Neuronal stem cell (in vitro differentiated cells): ENCODE measurements at regions not wholly inside any gene's neighbourhood (a gene's known extent, or its start where the extent isn't known, plus 50 kb on each side); places are given as distances from the start of the nearest gene placed in this dataset.

Experiments
- DNase-seq: peaks from one replicate; pipeline ENCODE4 v3.0.0-alpha.2; 2013; ENCODE audit warnings: low spot score
- H2AFZ ChIP-seq: one replicate; pipeline ENCODE4 v1.6.1; 2013; ENCODE audit warnings: mild to moderate bottlenecking, low read length, inconsistent platforms
- H2AK5ac ChIP-seq: 2 replicates; pipeline ENCODE4 v1.6.1; 2013; ENCODE audit warnings: low read depth, mild to moderate bottlenecking, inconsistent platforms, low read length, moderate library complexity, mixed read lengths
- H2BK120ac ChIP-seq: 2 replicates; pipeline ENCODE4 v1.6.1; 2013; ENCODE audit warnings: low read depth, mild to moderate bottlenecking, inconsistent platforms, low read length, moderate library complexity, mixed read lengths
- H2BK12ac ChIP-seq: one replicate; pipeline ENCODE4 v1.6.1; 2013; ENCODE audit warnings: low read length, inconsistent platforms
- H2BK15ac ChIP-seq: 2 replicates; pipeline ENCODE4 v1.6.1; 2013; ENCODE audit warnings: mild to moderate bottlenecking, low read length, inconsistent platforms, mixed read lengths
- H2BK5ac ChIP-seq: one replicate; pipeline ENCODE4 v1.6.1; 2013; ENCODE audit warnings: inconsistent platforms, mild to moderate bottlenecking, low read length, moderate library complexity
- H3K14ac ChIP-seq: one replicate; pipeline ENCODE4 v1.6.1; 2013; ENCODE audit warnings: low read length, inconsistent platforms
- H3K18ac ChIP-seq: 2 replicates; pipeline ENCODE4 v1.6.1; 2013; ENCODE audit warnings: low read length, inconsistent platforms
- H3K23ac ChIP-seq: 2 replicates; pipeline ENCODE4 v1.6.1; 2013; ENCODE audit warnings: low read depth, mild to moderate bottlenecking, mixed read lengths, low read length, inconsistent platforms; ENCODE audit not compliant: poor library complexity
- H3K27ac ChIP-seq: replicated peaks from 3 replicates; pipeline ENCODE4 v1.5.1; 2013; ENCODE audit warnings: low read length, inconsistent platforms
- H3K27me3 ChIP-seq, 3 experiments: 2 replicates each; pipeline ENCODE4 v1.6.1; 2013; ENCODE audit warnings: low read length in 3 of 3, mild to moderate bottlenecking in 2 of 3, inconsistent platforms in 1 of 3, low read depth in 1 of 3, mixed read lengths in 1 of 3, moderate library complexity in 1 of 3; ENCODE audit not compliant: control insufficient read depth in 3 of 3, insufficient read depth in 3 of 3
- H3K36me3 ChIP-seq, 2 donors: replicated peaks in 1 of 2; 2 replicates each; pipeline ENCODE4 v1.6.1; 2013; ENCODE audit warnings: low read length in 2 of 2; ENCODE audit not compliant: control insufficient read depth in 2 of 2, insufficient read depth in 2 of 2
- H3K4ac ChIP-seq: 2 replicates; pipeline ENCODE4 v1.6.1; 2013; ENCODE audit warnings: inconsistent platforms, mild to moderate bottlenecking, low read length, moderate library complexity
- H3K4me1 ChIP-seq, 2 donors: 1 replicate in 1 of 2; 2 replicates in 1 of 2; pipeline ENCODE4 v1.6.1; 2013; ENCODE audit warnings: low read length in 2 of 2, low read depth in 1 of 2; ENCODE audit not compliant: control insufficient read depth in 2 of 2, insufficient read depth in 1 of 2
- H3K4me2 ChIP-seq: one replicate; pipeline ENCODE4 v1.6.1; 2013; ENCODE audit warnings: mild to moderate bottlenecking, low read length, inconsistent platforms; ENCODE audit not compliant: insufficient read depth, poor library complexity, severe bottlenecking
- H3K4me3 ChIP-seq, 2 donors: 2 replicates each; pipeline ENCODE4 v1.5.1; 2013; ENCODE audit warnings: low read length in 2 of 2, mild to moderate bottlenecking in 2 of 2, inconsistent platforms in 1 of 2, moderate library complexity in 1 of 2
- H3K79me1 ChIP-seq: one replicate; pipeline ENCODE4 v1.6.1; 2013; ENCODE audit warnings: low read depth, mild to moderate bottlenecking, inconsistent platforms, low read length, moderate library complexity
- H3K9ac ChIP-seq: one replicate; pipeline ENCODE4 v1.6.1; 2013; ENCODE audit warnings: mild to moderate bottlenecking, low read depth, low read length, inconsistent platforms; ENCODE audit not compliant: poor library complexity
- H3K9me3 ChIP-seq, 2 donors: replicated peaks in 1 of 2; 2 replicates each; pipeline versions ENCODE3 to v1.6.1; 2013; ENCODE audit warnings: low read length in 2 of 2, mild to moderate bottlenecking in 2 of 2, inconsistent platforms in 1 of 2, low read depth in 1 of 2, mixed read lengths in 1 of 2, moderate library complexity in 1 of 2; ENCODE audit not compliant: control insufficient read depth in 2 of 2, insufficient read depth in 1 of 2
- H4K8ac ChIP-seq: one replicate; pipeline ENCODE4 v1.6.1; 2013; ENCODE audit warnings: low read depth, mild to moderate bottlenecking, inconsistent platforms, low read length, moderate library complexity
- H4K91ac ChIP-seq: one replicate; pipeline ENCODE4 v1.6.1; 2013; ENCODE audit warnings: low read length, low read depth, mild to moderate bottlenecking, inconsistent platforms; ENCODE audit not compliant: poor library complexity
- WGBS, 2 donors: extraction: QIAGEN DNeasy Blood & Tissue Kit; methylation state at CpG; one replicate each; pipeline ENCODE4 v1.1.7; 2013; ENCODE audit warnings: missing lambda C conversion rate in 2 of 2, mixed read lengths in 1 of 2; ENCODE audit not compliant: insufficient read length in 2 of 2, insufficient replicate concordance in 1 of 2; ENCODE audit errors: extremely low coverage in 2 of 2; 5-methylcytosine and 5-hydroxymethylcytosine counted together

GRCh38 chr5:56585999-56586691 lies 229.2 kb upstream of the MAP3K1 start:
- no peak overlapping the region for H2BK120ac ChIP-seq
- H3K18ac ChIP-seq = no peak overlapping the region
- no peak overlapping the region for H2BK5ac ChIP-seq
- H3K23ac ChIP-seq = no peak overlapping the region
- no CpG with 5 or more reads among the region's 14 CpGs for WGBS, 2 donors
- peak; percentile 61 for DNase-seq
- no peak overlapping the region for H2BK15ac ChIP-seq
- no peaks in the 10 kb centered on the region for H3K36me3 ChIP-seq
- no peak overlapping the region for H2AFZ ChIP-seq
- no peak overlapping the region for H2BK12ac ChIP-seq
- peak overlapping the region; percentile 85 for H3K27ac ChIP-seq
- no peak overlapping the region for H3K14ac ChIP-seq
- H3K4me2 ChIP-seq = peak overlapping the region; percentile 29
- H4K91ac ChIP-seq = no peak overlapping the region
- H3K9me3 ChIP-seq = no peaks in the 10 kb centered on the region
- no peaks in the 10 kb centered on the region for H3K27me3 ChIP-seq
- H2AK5ac ChIP-seq = no peak overlapping the region
- H3K4ac ChIP-seq = no peak overlapping the region
- H3K79me1 ChIP-seq = no peaks in the 10 kb centered on the region
- H4K8ac ChIP-seq = no peak overlapping the region
- H3K4me1 ChIP-seq = peaks cover 0 to 27% of the 10 kb centered on the region in 2 donors
- H3K9ac ChIP-seq = no peak overlapping the region
- H3K4me3 ChIP-seq = no peak overlapping the region

- no peak for DNase-seq
- H3K4me1 ChIP-seq = peaks cover 0 to 27% of the 10 kb centered on the region in 2 donors
- no peak overlapping the region for H2BK120ac ChIP-seq
- H2BK5ac ChIP-seq = no peak overlapping the region
- no peak overlapping the region for H3K14ac ChIP-seq
- no peaks in the 10 kb centered on the region for H3K27me3 ChIP-seq
- H3K79me1 ChIP-seq = no peaks in the 10 kb centered on the region
- WGBS, 2 donors = no CpG with 5 or more reads among the region's 2 CpGs
- no peak overlapping the region for H2BK15ac ChIP-seq
- H3K4me2 ChIP-seq = no peak overlapping the region
- no peaks in the 10 kb centered on the region for H3K9me3 ChIP-seq
- H2AK5ac ChIP-seq = no peak overlapping the region
- H3K23ac ChIP-seq = no peak overlapping the region
- no peak overlapping the region for H3K9ac ChIP-seq
- H3K4me3 ChIP-seq = no peak overlapping the region
- peak overlapping the region; percentile 20 for H3K18ac ChIP-seq
- H2BK12ac ChIP-seq = no peak overlapping the region
- no peak overlapping the region for H4K8ac ChIP-seq
- H4K91ac ChIP-seq = no peak overlapping the region
- peak overlapping the region; percentile 85 for H3K27ac ChIP-seq
- no peak overlapping the region for H3K4ac ChIP-seq
- no peak overlapping the region for H2AFZ ChIP-seq
- no peaks in the 10 kb centered on the region for H3K36me3 ChIP-seq
Observed at GRCh38 chr5:56585461-56585860, 229.9 kb upstream of the MAP3K1 start.

- no peak overlapping the region for H2BK5ac ChIP-seq
- no peak overlapping the region for H2BK120ac ChIP-seq
- H3K4ac ChIP-seq = no peak overlapping the region
- H4K91ac ChIP-seq = no peak overlapping the region
- H3K23ac ChIP-seq = no peak overlapping the region
- no peak overlapping the region for H4K8ac ChIP-seq
- H3K9me3 ChIP-seq = no peaks in the 10 kb centered on the region
- H3K4me1 ChIP-seq = peaks cover 0 to 9% of the 10 kb centered on the region in 2 donors
- no peaks in the 10 kb centered on the region for H3K27me3 ChIP-seq
- no peak overlapping the region for H3K18ac ChIP-seq
- H3K79me1 ChIP-seq = no peaks in the 10 kb centered on the region
- H2AK5ac ChIP-seq = no peak overlapping the region
- no peak overlapping the region for H3K27ac ChIP-seq
- H2BK12ac ChIP-seq = no peak overlapping the region
- no peak overlapping the region for H3K4me2 ChIP-seq
- no CpG with 5 or more reads among the region's 1 CpG for WGBS, 2 donors
- no peak overlapping the region for H3K9ac ChIP-seq
- no peak overlapping the region for H2AFZ ChIP-seq
- no peak for DNase-seq
- H3K14ac ChIP-seq = no peak overlapping the region
- no peak overlapping the region for H3K4me3 ChIP-seq
- no peaks in the 10 kb centered on the region for H3K36me3 ChIP-seq
- H2BK15ac ChIP-seq = no peak overlapping the region
Observed at GRCh38 chr5:56581426-56581825, 233.9 kb upstream of the MAP3K1 start.

- peaks cover 0 to 6% of the 10 kb centered on the region in 2 donors for H3K4me1 ChIP-seq
- no peak overlapping the region for H3K27ac ChIP-seq
- no peak overlapping the region for H2BK12ac ChIP-seq
- no peak overlapping the region for H3K14ac ChIP-seq
- no peaks in the 10 kb centered on the region for H3K9me3 ChIP-seq
- no peak overlapping the region for H2AFZ ChIP-seq
- H2BK5ac ChIP-seq = no peak overlapping the region
- H3K36me3 ChIP-seq = no peaks in the 10 kb centered on the region
- no peak overlapping the region for H3K9ac ChIP-seq
- H3K4me2 ChIP-seq = no peak overlapping the region
- H3K27me3 ChIP-seq = no peaks in the 10 kb centered on the region
- no peak overlapping the region for H4K8ac ChIP-seq
- no peak overlapping the region for H3K18ac ChIP-seq
- H3K79me1 ChIP-seq = no peaks in the 10 kb centered on the region
- H4K91ac ChIP-seq = no peak overlapping the region
- no peak overlapping the region for H2BK15ac ChIP-seq
- no peak overlapping the region for H3K4me3 ChIP-seq
- no peak overlapping the region for H3K23ac ChIP-seq
- no peak overlapping the region for H2BK120ac ChIP-seq
- no peak for DNase-seq
- no peak overlapping the region for H2AK5ac ChIP-seq
- no CpG with 5 or more reads among the region's 2 CpGs for WGBS, 2 donors
- H3K4ac ChIP-seq = no peak overlapping the region
Observed at GRCh38 chr5:56580864-56581263, 234.5 kb upstream of the MAP3K1 start.
